ENCODE measurements at regions not wholly inside any gene's neighbourhood (a gene's known extent, or its start where the extent isn't known, plus 50 kb on each side); places are given as distances from the start of the nearest gene placed in this dataset.

- no peaks in the 10 kb centered on the region for H3K4me1 ChIP-seq (ENCODE audit: control insufficient read depth, insufficient read depth, low read length, unreplicated experiment)
- H3K36me3 ChIP-seq (ENCODE audit: insufficient read depth, low read length): no peaks in the 10 kb centered on the region
- no peaks in the 10 kb centered on the region for H3K79me2 ChIP-seq (ENCODE audit: control insufficient read depth, insufficient read depth, low read length, unreplicated experiment)
- no peak overlapping the region for H3K27ac ChIP-seq (ENCODE audit: low read depth, low read length)
- H2AFZ ChIP-seq (ENCODE audit: low read length, unreplicated experiment): no peak overlapping the region
- no peak overlapping the region for H3K4me3 ChIP-seq (ENCODE audit: low read depth, low read length)
- H3K27me3 ChIP-seq (ENCODE audit: insufficient read depth, low read length): peaks cover under 1% of the 10 kb centered on the region; the same call in 1 of the 2 replicates
Observed at GRCh38 chr18:11224153-11224552, 74.8 kb upstream of the PIEZO2 start.

GRCh38 chr18:11219571-11219970, 70.2 kb upstream of the PIEZO2 start:
- H3K27me3 ChIP-seq (ENCODE audit: insufficient read depth, low read length): peaks cover 27% of the 10 kb centered on the region
- no peak overlapping the region for H2AFZ ChIP-seq (ENCODE audit: low read length, unreplicated experiment)
- no peak overlapping the region for H3K4me3 ChIP-seq (ENCODE audit: low read depth, low read length)
- H3K79me2 ChIP-seq (ENCODE audit: control insufficient read depth, insufficient read depth, low read length, unreplicated experiment): no peaks in the 10 kb centered on the region
- no peaks in the 10 kb centered on the region for H3K36me3 ChIP-seq (ENCODE audit: insufficient read depth, low read length)
- H3K4me1 ChIP-seq (ENCODE audit: control insufficient read depth, insufficient read depth, low read length, unreplicated experiment): no peaks in the 10 kb centered on the region
- H3K27ac ChIP-seq (ENCODE audit: low read depth, low read length): no peak overlapping the region

- Histone ChIP-seq H3K4me3 (ENCODE audit: low read depth, low read length) (no peak overlapping the region), H3K79me2 (ENCODE audit: control insufficient read depth, insufficient read depth, low read length, unreplicated experiment) (no peaks in the 10 kb centered on the region), H2AFZ (ENCODE audit: low read length, unreplicated experiment) (no peak overlapping the region), H3K36me3 (ENCODE audit: insufficient read depth, low read length) (no peaks in the 10 kb centered on the region), H3K27ac (ENCODE audit: low read depth, low read length) (no peak overlapping the region), H3K27me3 (ENCODE audit: insufficient read depth, low read length) (peaks cover 47% of the 10 kb centered on the region), H3K4me1 (ENCODE audit: control insufficient read depth, insufficient read depth, low read length, unreplicated experiment) (no peaks in the 10 kb centered on the region)
Observed at GRCh38 chr18:11215216-11215615, 65.8 kb upstream of the PIEZO2 start.

- H3K4me1 ChIP-seq (ENCODE audit: control insufficient read depth, insufficient read depth, low read length, unreplicated experiment): no peaks in the 10 kb centered on the region
- no peaks in the 10 kb centered on the region for H3K79me2 ChIP-seq (ENCODE audit: control insufficient read depth, insufficient read depth, low read length, unreplicated experiment)
- no peak overlapping the region for H3K27ac ChIP-seq (ENCODE audit: low read depth, low read length)
- H3K4me3 ChIP-seq (ENCODE audit: low read depth, low read length): no peak overlapping the region
- H2AFZ ChIP-seq (ENCODE audit: low read length, unreplicated experiment): no peak overlapping the region
- no peaks in the 10 kb centered on the region for H3K36me3 ChIP-seq (ENCODE audit: insufficient read depth, low read length)
- H3K27me3 ChIP-seq (ENCODE audit: insufficient read depth, low read length): peaks cover 3% of the 10 kb centered on the region; the same call in 1 of the 2 replicates
Observed at GRCh38 chr18:11204020-11204419, 54.7 kb upstream of the PIEZO2 start.

- Histone ChIP-seq H3K79me2 (ENCODE audit: control insufficient read depth, insufficient read depth, low read length, unreplicated experiment) (no peaks in the 10 kb centered on the region), H3K27me3 (ENCODE audit: insufficient read depth, low read length) (peaks cover 3% of the 10 kb centered on the region; the same call in 1 of the 2 replicates), H3K4me1 (ENCODE audit: control insufficient read depth, insufficient read depth, low read length, unreplicated experiment) (no peaks in the 10 kb centered on the region), H2AFZ (ENCODE audit: low read length, unreplicated experiment) (no peak overlapping the region), H3K36me3 (ENCODE audit: insufficient read depth, low read length) (no peaks in the 10 kb centered on the region), H3K4me3 (ENCODE audit: low read depth, low read length) (no peak overlapping the region), H3K27ac (ENCODE audit: low read depth, low read length) (no peak overlapping the region)
Observed at GRCh38 chr18:11199477-11199876, 50.1 kb upstream of the PIEZO2 start.
